SK-N-SH treated with all-trans-retinoic acid at 6 μM for 48 hours (cell line): ENCODE measurements at regions not wholly inside any gene's neighbourhood (a gene's known extent, or its start where the extent isn't known, plus 50 kb on each side); places are given as distances from the start of the nearest gene placed in this dataset.

Experiments used
- CSDC2 ChIP-seq: fragments of 250-450 bp; sonication (Bioruptor Pico); IDR thresholded peaks from 2 replicates; pipeline ENCODE4 v1.5.0; 2020; ENCODE audit warnings: mild to moderate bottlenecking, moderate library complexity
- CSRNP3 ChIP-seq: fragments of 250-450 bp; sonication (Bioruptor Pico); IDR thresholded peaks from 2 replicates; pipeline ENCODE4 v1.5.1; 2021; ENCODE audit warnings: mild to moderate bottlenecking, moderate library complexity
- ESRRG ChIP-seq: fragments of 250-450 bp; sonication (Bioruptor Pico); IDR thresholded peaks from 2 replicates; pipeline ENCODE4 v1.6.1; 2021; ENCODE audit warnings: mild to moderate bottlenecking
- PATZ1 ChIP-seq: fragments of 250-450 bp; sonication (Bioruptor Pico); IDR thresholded peaks from 2 replicates; pipeline ENCODE4 v1.8.0; 2020; ENCODE audit warnings: mild to moderate bottlenecking, moderate library complexity, borderline replicate concordance
- POU6F1 ChIP-seq: fragments of 250-450 bp; sonication (Bioruptor Pico); IDR thresholded peaks from 2 replicates; pipeline ENCODE4 v1.8.0; 2021; ENCODE audit warnings: low read depth, mild to moderate bottlenecking, moderate library complexity, borderline replicate concordance
- ZC3H10 ChIP-seq: fragments of 250-450 bp; sonication (Bioruptor Pico); IDR thresholded peaks from 2 replicates; pipeline ENCODE4 v1.5.1; 2021; ENCODE audit warnings: mild to moderate bottlenecking, moderate library complexity
- ZFP30 ChIP-seq: fragments of 450-650 bp; formaldehyde crosslinking; IDR thresholded peaks from 2 replicates; pipeline ENCODE4 v1.5.0; 2022; ENCODE audit warnings: mild to moderate bottlenecking, moderate library complexity
- ZNF8 ChIP-seq: fragments of 450-650 bp; formaldehyde crosslinking; IDR thresholded peaks from 2 replicates; pipeline ENCODE4 v1.5.0; 2020; ENCODE audit warnings: mild to moderate bottlenecking, moderate library complexity

- TF ChIP-seq ZC3H10 (CRISPR knock-in tag) (no peak), CSRNP3 (CRISPR knock-in tag) (no peak), POU6F1 (CRISPR knock-in tag) (no peak), ZFP30 (no peak), ZNF8 (CRISPR knock-in tag) (no peak), PATZ1 (no peak), CSDC2 (CRISPR knock-in tag) (no peak), ESRRG (CRISPR knock-in tag) (no peak)
These were observed 260.6 kb downstream of the GASK1B start for GRCh38 chr4:157912212-157912611.
